Ectodermal cell (in vitro differentiated cells): ENCODE measurements at regions not wholly inside any gene's neighbourhood (a gene's known extent, or its start where the extent isn't known, plus 50 kb on each side); places are given as distances from the start of the nearest gene placed in this dataset.

Source experiments
- H3K27ac ChIP-seq: 2 replicates; pipeline ENCODE4 v1.7.0; 2013; ENCODE audit warnings: mild to moderate bottlenecking, low read depth, low read length; ENCODE audit not compliant: insufficient read depth, poor library complexity, severe bottlenecking
- H3K27me3 ChIP-seq: 2 replicates; pipeline ENCODE4 v1.7.0; 2013; ENCODE audit warnings: mild to moderate bottlenecking, low read length; ENCODE audit not compliant: insufficient read depth, control insufficient read depth, poor library complexity, severe bottlenecking
- H3K36me3 ChIP-seq: one replicate; pipeline ENCODE4 v1.7.0; 2013; ENCODE audit warnings: low read length; ENCODE audit not compliant: control insufficient read depth, insufficient read depth
- H3K4me1 ChIP-seq: one replicate; pipeline ENCODE4 v1.7.0; 2013; ENCODE audit warnings: low read length; ENCODE audit not compliant: control insufficient read depth, insufficient read depth
- H3K4me3 ChIP-seq: 2 replicates; pipeline ENCODE4 v1.7.0; 2013; ENCODE audit warnings: low read depth, low read length, control low read depth; ENCODE audit not compliant: insufficient read depth
- H3K9me3 ChIP-seq: 2 replicates; pipeline ENCODE4 v1.7.0; 2013; ENCODE audit warnings: mild to moderate bottlenecking, low read length, moderate library complexity; ENCODE audit not compliant: control insufficient read depth
- WGBS, 2 experiments: methylation state at CpG; one replicate each; pipeline ENCODE4 v1.1.7; 2013; ENCODE audit warnings: missing lambda C conversion rate in 2 of 2; 5-methylcytosine and 5-hydroxymethylcytosine counted together

GRCh38 chr16:62700426-62701294, 664.4 kb upstream of the CDH8 start:
- H3K4me3 ChIP-seq = no peak overlapping the region
- H3K27me3 ChIP-seq = no peaks in the 10 kb centered on the region
- H3K9me3 ChIP-seq = no peaks in the 10 kb centered on the region
- no peaks in the 10 kb centered on the region for H3K36me3 ChIP-seq
- 100% methylated on average over 1 to 3 of the region's 5 CpGs for WGBS, 2 experiments
- no peaks in the 10 kb centered on the region for H3K4me1 ChIP-seq
- H3K27ac ChIP-seq = no peak overlapping the region

- H3K27ac ChIP-seq = no peak overlapping the region
- no peaks in the 10 kb centered on the region for H3K36me3 ChIP-seq
- no peaks in the 10 kb centered on the region for H3K4me1 ChIP-seq
- no peak overlapping the region for H3K4me3 ChIP-seq
- WGBS, 2 experiments = no CpG with 5 or more reads among the region's 1 CpG
- H3K27me3 ChIP-seq = no peaks in the 10 kb centered on the region
- H3K9me3 ChIP-seq = no peaks in the 10 kb centered on the region
These were observed 656.4 kb upstream of the CDH8 start for GRCh38 chr16:62692685-62693084.

- no peaks in the 10 kb centered on the region for H3K27me3 ChIP-seq
- 83 to 100% methylated on average over 1 of the region's 1 CpG for WGBS, 2 experiments
- no peaks in the 10 kb centered on the region for H3K9me3 ChIP-seq
- no peaks in the 10 kb centered on the region for H3K36me3 ChIP-seq
- H3K4me3 ChIP-seq = no peak overlapping the region
- no peaks in the 10 kb centered on the region for H3K4me1 ChIP-seq
- H3K27ac ChIP-seq = no peak overlapping the region
These were observed 645.6 kb upstream of the CDH8 start for GRCh38 chr16:62681819-62682218.

GRCh38 chr16:62678796-62679195, 642.6 kb upstream of the CDH8 start:
- Histone ChIP-seq H3K4me1 (no peaks in the 10 kb centered on the region), H3K36me3 (no peaks in the 10 kb centered on the region), H3K27me3 (no peaks in the 10 kb centered on the region), H3K27ac (no peak overlapping the region), H3K9me3 (no peaks in the 10 kb centered on the region), H3K4me3 (no peak overlapping the region)
- 89 to 95% methylated on average over 4 of the region's 4 CpGs for WGBS, 2 experiments

- no peak overlapping the region for H3K27ac ChIP-seq
- no peaks in the 10 kb centered on the region for H3K27me3 ChIP-seq
- H3K4me1 ChIP-seq = no peaks in the 10 kb centered on the region
- H3K9me3 ChIP-seq = no peaks in the 10 kb centered on the region
- 85 to 88% methylated on average over 4 of the region's 4 CpGs for WGBS, 2 experiments
- H3K4me3 ChIP-seq = no peak overlapping the region
- no peaks in the 10 kb centered on the region for H3K36me3 ChIP-seq
These were observed 640.1 kb upstream of the CDH8 start for GRCh38 chr16:62676306-62676705.

GRCh38 chr16:62665269-62665668, 629.0 kb upstream of the CDH8 start:
- Histone ChIP-seq H3K36me3 (no peaks in the 10 kb centered on the region), H3K4me1 (no peaks in the 10 kb centered on the region), H3K4me3 (no peak overlapping the region), H3K9me3 (no peaks in the 10 kb centered on the region), H3K27ac (no peak overlapping the region), H3K27me3 (no peaks in the 10 kb centered on the region)
- WGBS, 2 experiments = 0% methylated on average over 1 of the region's 1 CpG

- no peaks in the 10 kb centered on the region for H3K36me3 ChIP-seq
- no peak overlapping the region for H3K27ac ChIP-seq
- H3K4me3 ChIP-seq = no peak overlapping the region
- H3K27me3 ChIP-seq = no peaks in the 10 kb centered on the region
- no peaks in the 10 kb centered on the region for H3K9me3 ChIP-seq
- 82 to 85% methylated on average over 3 of the region's 3 CpGs for WGBS, 2 experiments
- H3K4me1 ChIP-seq = no peaks in the 10 kb centered on the region
These were observed 628.3 kb upstream of the CDH8 start for GRCh38 chr16:62664566-62664965.

GRCh38 chr16:62661435-62661834, 625.2 kb upstream of the CDH8 start:
- Histone ChIP-seq H3K36me3 (no peaks in the 10 kb centered on the region), H3K27me3 (no peaks in the 10 kb centered on the region), H3K27ac (no peak overlapping the region)

GRCh38 chr16:62657116-62657515, 620.9 kb upstream of the CDH8 start:
- no peaks in the 10 kb centered on the region for H3K9me3 ChIP-seq
- no peaks in the 10 kb centered on the region for H3K36me3 ChIP-seq
- no peaks in the 10 kb centered on the region for H3K27me3 ChIP-seq
- no peaks in the 10 kb centered on the region for H3K4me1 ChIP-seq
- H3K27ac ChIP-seq = no peak overlapping the region
- no peak overlapping the region for H3K4me3 ChIP-seq

More at GRCh38 chr16:62661435-62661834, 625.2 kb upstream of the CDH8 start:
- Histone ChIP-seq H3K9me3 (no peaks in the 10 kb centered on the region), H3K4me1 (no peaks in the 10 kb centered on the region), H3K4me3 (no peak overlapping the region)

- H3K27me3 ChIP-seq = no peaks in the 10 kb centered on the region
- no peak overlapping the region for H3K27ac ChIP-seq
- H3K9me3 ChIP-seq = no peaks in the 10 kb centered on the region
- WGBS, 2 experiments = 93 to 95% methylated on average over 1 to 3 of the region's 3 CpGs
- no peaks in the 10 kb centered on the region for H3K36me3 ChIP-seq
- no peak overlapping the region for H3K4me3 ChIP-seq
- no peaks in the 10 kb centered on the region for H3K4me1 ChIP-seq
These were observed 616.3 kb upstream of the CDH8 start for GRCh38 chr16:62652441-62653120.
